Activated naive CD4-positive, alpha-beta T cell treated with Interleukin-2 at 50 U/mL for 16 hours (primary cell): ENCODE measurements at regions not wholly inside any gene's neighbourhood (a gene's known extent, or its start where the extent isn't known, plus 50 kb on each side); places are given as distances from the start of the nearest gene placed in this dataset.

Experiments
- DNase-seq: peaks from one replicate; pipeline ENCODE4 v3.0.0-alpha.2; 2020

DNA sequence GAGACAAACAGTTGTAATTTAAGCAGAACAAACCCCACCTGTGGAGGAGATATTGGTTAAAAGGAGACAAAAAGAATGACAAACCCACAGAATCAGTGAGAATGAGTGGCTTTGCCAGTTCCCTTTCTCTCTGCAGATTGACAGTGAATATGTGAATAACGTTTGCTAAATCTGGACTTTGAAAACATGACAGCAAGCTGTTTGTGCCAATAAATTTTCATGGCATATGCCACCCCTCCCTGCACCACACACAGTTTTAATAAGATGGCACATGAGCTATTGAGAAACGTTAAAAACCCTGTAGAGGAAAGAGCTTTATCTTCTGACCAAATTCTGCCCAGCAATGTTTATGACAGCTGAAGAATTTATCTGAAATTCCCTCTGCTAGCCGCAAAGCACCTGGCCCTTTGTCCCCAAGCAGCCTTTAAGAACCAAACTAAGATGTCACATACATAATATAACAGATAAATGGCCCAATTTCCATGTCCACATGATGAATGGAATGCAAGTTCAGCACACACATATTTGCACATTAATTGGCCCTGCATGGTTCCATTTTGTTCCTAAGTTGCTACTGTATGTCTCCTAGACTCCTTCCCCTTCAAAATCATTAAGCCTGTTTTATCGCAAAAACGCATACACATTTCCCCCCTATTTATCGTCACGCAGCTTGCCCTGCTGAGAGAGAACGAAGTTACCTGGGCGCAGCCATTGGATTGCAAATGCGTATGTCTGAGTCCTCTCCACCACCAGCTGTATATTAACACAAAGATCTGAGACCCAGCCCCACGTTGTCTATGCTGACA is 773.5 kb upstream of the EEF2KMT start:
- no peak for DNase-seq

DNA sequence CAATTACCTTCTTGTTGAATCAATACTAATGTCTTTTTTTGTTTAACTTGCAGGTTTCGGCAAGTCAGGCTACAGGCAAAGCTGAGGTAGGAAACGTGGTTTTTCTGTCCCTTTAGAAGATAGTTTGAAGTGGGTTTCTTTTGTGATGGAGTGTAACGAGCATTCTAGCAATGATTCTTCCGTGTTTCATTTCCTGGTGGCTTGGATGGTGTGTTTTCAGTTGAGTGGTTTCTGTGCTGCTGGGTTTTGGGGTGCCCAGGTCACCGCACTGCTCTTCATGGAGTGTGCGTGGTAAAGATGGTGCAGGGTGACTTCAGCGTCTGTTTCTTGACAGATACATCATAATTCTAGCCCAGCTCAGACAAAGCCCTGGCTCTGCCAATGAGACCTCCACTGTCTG is 769.7 kb upstream of the EEF2KMT start:
- DNase-seq = no peak

DNA sequence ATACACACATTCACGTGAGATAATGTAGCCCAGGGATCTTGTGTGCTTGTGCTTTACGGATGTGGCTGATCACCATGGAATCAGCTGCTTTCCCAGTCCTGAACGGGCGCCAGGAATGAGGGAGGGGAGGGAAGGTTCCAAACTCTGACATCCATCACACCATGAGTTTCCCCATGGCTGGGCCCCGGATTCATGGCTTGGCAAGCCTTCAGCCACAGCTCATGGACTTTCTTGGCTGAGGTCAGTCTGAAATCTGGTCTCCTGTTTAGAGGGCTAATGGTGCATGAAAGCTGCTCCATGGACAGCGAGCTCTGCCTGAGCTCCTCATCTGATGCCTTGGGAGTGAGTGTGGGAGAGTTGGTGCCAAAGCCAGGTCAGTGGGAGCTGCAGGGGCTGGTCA is 767.6 kb upstream of the EEF2KMT start:
- no peak for DNase-seq

DNA sequence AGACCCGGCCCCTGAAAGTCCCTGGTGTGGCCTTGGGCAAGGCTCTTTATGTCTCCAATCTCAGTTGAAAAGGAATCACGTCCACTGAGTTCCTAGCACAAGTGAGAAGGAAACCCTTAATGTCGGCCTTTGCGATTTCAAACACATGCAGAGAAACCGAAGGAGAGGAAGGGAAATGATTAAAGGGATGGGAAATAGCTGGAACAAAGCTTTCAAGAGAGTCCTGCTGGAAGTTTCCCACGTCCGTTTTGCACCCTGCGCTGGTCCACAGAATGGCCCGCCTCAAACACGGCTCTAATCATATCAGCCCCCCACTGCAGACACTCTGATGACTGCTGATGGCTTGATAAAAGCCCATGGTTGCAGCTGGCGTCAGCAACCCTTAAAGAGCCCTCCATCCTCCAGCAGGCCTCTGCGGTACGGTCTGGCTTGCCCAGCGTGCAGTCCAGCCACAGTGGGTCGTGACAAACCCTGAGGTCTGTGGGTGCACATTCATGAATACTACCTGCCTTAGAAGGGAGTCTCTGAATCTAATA is 765.5 kb upstream of the EEF2KMT start:
- DNase-seq = no peak

DNA sequence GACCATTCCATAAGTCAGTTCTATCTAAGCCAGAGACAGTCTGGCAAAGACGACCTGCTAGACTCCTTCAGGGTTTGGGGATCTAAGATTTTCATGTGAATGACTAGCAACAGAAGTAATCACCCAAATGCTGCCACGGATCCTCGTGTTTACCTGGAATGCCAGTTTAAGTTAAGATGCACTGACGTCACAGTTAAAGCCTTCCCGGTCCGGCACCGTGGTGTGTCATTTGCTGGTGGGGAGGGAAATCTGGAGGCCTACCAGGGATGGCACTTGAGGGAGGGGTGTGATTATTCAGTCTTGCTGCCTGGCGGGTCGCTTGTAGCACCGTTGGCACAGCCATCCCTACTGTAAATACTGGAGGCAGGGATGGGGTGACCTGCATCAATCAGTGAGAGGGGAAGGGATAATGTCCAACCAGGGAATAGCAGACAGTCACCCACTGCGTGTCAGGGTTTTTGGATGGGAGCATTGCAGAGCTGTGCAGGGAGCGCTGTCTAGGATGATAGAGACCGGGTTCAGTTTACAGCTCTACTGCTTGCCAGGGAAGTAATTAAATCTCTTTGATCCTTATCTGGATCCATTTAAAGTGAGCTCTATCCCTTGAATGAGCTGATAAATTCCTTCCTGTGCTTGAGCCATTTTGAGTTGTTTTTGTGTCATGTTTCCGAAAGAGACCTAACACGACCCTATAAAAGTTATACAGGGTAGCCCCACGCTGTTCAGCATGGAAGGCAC is 764.7 kb upstream of the EEF2KMT start:
- DNase-seq = no peak

DNA sequence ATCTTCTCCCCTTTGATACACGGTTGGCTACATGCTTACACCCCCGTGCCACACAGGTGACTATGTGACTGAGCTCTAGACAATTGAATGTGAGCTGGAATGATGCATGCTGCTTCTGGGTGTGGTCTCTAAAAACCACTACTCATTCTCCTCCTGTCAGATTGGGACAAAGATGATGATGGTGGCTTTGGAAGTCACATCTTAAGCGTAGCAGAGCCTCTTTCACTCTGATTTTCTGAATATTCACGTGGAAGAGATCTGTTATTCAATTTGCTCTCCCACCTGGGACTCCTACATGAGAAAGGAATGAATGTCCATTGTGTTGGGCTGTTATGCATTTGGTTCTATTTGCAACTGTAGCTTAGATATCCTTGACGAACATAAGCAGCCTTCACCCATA is 763.6 kb upstream of the EEF2KMT start:
- DNase-seq = no peak

DNA sequence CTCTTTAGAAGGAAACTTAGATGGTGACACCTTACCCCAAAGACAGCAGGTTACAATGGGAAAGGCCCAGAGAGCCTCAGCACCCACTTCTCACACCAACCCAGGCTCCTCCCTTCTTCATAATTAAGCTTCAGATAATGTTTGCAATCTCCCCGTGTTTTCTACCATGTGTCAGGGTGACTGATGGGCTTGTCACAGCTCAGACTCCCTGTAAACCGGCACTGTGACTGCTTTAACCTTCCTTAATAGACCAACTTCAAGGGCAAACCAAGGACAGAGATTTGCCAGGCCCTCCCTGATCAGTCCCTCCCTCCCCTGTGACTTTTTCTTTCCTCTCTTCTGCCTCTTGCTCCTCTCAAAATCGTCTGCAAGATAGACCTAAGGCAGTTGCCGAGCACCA is 760.6 kb upstream of the EEF2KMT start:
- no peak for DNase-seq

DNA sequence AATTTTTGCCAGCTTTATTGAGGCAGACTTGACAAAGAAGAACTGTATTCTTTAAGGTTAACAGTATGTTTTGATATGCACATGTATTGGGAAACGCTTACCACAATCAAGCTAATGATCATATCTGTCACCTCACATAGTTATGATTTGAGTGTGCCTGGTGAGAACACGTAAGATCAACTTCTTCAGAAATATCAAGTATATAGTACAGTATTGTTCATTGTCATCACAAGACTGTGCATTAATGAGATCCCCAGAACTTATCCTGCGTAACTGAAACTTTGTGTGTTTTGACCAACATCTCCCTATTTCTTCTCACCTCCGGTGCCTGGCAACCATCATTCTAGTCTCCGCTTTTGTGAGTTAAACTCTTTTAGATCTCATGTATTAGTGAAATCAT is 756.4 kb upstream of the EEF2KMT start:
- no peak for DNase-seq

DNA sequence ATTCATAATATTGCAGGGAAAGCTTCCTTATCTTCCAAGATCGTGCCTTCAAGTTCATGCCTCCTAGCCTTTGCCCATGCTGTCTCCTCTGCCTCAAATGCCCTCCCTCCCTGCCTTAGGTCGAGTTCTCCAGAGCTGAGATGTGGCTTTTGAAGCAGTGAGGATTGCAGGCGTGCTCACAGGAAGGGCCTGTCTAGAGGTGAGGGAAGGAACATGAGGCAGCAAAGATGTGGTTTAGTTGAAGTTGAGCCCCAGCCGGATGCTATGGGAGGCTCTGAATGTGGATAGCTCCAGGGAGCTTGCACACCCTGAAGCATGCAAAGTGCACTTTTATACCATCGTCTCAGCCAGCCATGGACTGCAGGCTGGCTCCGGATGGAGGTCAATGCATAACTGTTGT is 754.6 kb upstream of the EEF2KMT start:
- DNase-seq = no peak

DNA sequence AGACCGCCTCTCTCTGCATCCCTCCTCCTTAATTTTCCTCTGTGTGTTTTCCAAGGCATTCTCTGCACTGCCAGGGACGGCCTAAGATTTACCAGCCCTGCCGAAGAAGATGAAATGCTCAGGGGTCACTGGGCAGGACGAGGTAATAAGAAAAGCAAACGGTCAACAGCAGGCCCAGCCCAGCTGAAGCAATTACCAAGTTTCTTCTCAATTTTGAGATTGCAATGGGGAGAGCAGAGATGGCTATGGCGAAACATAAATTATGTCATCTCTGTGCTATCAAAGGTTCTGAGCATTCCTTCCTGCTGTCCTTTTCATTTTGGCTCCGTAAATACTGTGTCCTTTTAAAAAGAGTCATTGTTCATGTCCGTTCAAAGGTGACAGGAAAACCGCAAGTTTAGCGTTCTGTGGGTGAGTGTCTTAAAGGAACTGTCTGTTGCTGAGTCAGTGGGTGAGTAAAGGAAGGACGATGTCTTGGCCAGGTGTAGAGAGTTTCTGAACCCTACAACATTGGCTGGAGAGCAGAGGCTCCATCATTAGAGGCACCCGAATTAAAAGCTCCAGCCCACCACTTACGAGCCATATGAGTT is 753.9 kb upstream of the EEF2KMT start:
- DNase-seq = no peak

DNA sequence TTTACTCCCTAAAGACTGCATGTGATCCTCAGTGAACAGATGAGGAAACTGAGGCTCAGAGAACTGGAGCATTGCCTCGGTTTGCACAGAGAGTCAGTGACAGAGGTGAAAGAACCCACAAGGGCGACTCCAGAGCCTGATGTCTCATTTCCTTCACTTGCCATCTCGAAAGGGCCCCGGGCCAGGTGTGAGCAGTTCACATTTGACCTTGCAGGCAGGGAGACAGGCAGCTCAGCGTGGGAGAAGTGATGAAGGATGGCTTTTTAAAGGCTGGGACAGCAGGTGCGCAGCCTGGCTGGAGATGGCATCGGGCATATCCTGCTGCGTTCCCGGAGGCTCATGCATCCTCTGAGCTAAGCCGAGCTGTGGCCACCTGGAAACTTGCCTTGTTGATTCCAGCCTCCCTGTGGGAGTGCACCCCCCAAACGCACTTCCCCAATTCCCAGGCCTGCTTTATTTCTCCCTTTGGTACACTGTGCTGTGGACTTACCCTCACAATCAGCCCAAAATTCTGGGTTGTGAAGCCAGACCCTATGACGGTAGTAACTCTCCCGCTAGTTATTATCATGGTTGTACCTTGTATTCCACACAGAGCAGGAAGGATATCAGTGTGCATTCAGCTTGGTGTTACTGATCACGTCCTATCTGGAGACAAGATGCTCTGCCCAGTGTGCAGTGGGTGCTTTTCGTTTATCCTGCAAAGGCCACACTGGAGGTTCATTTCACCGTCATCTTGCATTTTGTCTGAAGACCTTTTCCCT is 753.2 kb upstream of the EEF2KMT start:
- DNase-seq = no peak

DNA sequence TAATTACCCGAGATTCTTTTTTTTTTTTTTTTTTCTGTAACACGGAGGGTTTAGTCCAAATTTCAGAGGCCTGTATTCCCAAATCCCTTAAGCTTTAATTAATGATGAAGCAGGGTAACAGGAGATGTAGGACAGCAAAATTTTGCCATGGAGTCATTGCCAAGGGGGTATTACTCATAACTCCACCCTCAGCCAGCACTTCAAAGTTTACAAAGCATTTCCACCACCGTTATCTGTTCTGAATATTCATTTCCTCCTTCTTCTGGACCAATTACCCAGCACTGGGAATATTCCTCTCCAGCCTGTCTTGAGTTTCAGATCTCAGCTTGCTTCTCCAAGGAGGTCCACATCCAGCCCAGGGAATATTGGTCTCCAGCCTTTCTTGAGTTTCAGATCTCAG is 747.5 kb upstream of the EEF2KMT start:
- no peak for DNase-seq

DNA sequence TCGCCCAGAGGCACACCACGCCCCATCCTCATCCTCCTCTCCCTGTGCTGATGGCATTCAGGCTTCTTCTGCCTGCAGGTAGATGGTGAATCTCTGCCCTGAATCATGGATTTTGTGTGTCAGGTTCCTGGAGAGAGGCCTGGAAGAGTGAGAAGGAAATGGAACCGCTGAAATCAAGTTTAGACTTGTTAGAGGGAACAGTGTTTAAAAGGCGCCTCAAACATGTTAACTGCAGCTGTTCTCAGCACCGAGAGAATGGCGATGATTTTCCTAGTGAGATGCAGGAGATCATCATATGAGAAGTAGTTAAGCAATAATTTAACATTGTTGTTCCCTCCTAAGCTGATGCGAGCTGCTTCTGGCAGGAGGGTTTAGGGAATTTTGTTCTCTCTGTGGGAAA is 744.4 kb upstream of the EEF2KMT start:
- DNase-seq = no peak

DNA sequence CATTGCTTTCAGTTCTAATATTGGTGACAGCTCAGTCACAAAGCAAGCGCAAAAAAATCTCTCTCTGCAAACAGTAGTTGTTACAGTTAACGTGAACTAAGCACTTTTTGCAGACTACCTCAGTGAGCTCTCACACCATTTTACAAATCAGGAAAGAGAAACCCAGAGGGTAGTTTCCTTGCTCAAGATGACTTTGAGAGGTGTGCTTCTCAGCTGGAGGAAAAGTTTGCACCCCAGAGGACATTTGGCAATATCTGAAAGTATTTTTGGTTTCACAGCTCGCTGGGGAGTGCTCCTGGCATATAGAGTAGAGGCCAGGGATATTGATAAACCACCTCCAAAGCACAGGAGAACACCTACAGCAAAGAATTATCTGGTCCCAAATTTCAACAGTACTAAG is 741.1 kb upstream of the EEF2KMT start:
- no peak for DNase-seq

DNA sequence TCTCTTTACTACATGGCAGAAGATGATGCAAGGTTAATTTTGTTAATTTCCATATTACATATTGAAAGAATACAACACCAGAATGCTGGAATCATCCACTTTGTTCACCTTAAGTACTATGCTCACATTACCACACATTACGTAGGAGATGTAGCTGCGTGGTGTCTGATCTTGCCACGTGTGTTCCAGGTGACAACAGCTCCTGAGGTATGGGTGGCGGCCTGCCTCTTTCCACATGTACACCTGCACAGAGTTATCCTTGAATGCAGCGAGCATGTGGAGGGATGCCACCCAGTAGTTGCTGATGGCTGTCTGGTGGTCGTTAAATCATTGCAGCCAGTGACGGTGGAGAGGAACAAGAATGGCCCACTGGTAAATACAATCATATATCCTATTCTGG is 740.5 kb upstream of the EEF2KMT start:
- DNase-seq = no peak

DNA sequence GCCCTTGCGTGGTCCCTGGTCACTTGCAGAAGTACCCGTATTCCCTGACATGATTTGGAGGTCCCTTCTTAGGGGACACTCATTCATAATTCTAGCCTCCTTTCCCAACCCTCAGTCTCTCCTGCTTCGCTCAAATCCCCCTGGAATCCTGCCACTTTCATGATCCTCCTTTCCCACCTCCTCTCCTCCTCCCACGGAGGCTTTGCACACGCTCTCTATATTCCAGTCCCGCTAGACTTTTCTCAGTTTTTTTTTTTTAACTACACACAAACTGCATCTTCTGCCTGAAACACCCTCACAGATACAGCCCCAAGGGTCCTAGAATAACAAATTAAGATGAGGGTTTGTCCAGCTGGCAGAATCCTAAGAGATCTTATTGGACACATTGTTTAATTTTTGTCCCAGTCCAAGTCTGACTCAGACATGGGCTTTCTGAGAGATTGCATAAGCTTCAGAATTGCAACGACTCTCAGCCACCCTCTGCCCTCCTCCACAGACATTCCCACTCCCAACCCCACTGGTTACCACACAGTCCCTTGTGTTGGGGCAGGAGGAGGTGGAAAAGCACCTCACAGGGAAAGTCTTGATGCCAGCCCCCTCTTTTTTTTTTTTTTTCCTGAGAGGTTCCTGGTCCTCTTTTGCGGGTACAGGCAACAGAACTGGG is 739.5 kb upstream of the EEF2KMT start:
- no peak for DNase-seq

DNA sequence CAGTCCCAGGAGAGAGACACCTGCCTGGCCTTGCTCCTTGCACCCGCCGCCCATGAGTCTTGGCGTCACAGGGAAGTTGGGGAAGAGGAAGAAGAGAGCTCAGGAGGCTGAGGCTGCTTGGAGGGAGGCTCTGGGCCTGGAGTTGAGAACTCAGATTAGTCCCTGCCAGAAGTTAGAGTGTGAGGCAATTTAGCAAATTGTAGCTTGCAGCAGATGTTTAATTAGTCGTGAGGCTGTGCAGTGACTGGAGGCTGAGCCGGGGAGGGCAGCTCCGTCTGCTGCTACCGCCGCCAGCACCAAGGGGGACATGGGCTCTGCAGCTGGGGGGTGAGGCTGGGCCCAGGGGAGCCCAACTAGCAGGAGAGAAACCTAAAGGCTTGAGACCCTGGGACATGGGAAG is 738.3 kb upstream of the EEF2KMT start:
- DNase-seq = no peak

DNA sequence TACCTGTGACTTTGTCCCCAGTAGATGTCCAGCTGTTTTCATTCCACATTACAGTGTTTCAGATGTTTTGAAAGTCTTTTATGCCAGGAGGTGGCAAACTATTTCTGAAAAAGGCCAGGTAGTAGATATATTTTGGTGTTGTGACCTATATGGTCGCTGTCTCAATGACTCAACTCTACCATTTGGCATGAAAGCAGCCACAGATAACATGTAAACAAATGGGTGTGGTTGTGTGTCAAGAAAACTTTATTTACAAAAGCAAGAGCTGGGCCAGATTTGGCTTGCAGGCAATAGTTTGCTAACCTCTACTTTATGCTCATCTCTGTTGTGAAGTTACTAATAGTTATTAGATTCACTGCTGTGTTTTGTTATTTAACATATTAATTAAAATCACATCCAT is 728.7 kb upstream of the EEF2KMT start:
- no peak for DNase-seq

DNA sequence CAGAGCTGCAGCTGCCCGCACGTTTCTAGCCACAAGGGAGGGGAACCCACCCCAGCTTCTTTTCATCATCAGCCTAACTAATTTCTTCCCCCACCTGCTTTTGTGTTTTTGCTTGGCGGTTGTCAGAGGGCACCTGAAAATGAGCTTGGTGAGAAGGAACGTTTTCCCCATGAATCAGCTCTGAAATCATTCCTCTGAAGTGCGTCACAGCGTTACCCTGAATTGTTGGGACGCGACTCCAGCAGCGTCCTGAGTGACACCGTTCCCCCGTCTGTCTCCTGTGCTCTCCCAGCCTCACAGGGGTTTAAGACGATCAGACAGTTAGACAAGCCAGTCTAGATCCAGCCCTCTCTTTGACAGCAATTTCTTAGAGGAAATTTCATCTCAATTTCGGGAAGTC is 722.9 kb upstream of the EEF2KMT start:
- DNase-seq = no peak

DNA sequence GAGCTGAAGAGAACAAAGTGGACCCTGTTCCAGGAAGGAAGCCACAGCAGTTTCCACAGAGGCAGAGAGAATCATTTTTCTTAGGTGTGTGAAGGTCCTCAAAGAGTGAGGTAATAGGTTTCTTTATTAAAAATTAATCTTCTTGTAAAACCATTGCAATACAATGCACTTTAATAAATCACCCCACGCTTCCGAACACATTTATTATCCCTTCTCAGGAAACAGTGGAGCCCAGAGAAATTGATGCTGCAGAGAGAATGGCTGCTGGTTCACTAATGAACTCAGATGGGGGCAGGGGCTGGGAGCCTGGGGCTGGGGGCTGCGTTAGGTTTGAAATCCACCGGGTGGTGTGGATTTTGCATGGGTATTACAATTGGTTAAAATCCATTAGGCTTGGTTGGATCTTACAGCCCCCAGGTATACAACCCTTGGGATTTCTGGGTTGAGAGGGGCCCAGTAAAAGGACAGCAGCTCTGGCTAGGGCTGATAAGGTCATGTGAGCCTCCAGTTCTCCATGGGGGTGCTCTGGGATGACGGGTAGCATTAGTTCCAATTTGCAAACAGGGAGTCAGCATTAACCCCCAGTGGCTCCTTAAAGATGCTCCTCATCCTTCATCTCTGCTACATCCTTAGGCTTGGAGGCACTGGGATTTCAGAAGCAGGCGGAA is 718.1 kb upstream of the EEF2KMT start:
- DNase-seq = no peak

DNA sequence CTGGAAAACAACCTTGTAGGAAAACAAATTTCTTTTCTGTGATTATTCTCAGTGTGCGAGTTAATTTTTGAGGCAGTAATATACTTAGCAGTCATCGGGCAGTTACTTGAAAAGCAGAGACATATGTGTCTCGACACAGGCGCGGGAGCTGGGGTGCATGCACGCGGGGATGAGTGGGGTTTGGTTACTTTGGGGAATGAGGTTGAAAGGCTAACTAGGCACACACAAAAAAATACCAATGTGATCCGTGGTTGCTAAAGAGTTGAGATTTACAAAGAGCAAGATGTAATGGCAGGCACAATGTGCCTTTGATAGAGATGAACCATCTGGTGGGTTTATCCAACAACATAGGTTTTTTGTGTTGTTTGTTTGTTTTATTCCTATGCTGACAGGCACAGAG is 703.8 kb upstream of the EEF2KMT start:
- no peak for DNase-seq

DNA sequence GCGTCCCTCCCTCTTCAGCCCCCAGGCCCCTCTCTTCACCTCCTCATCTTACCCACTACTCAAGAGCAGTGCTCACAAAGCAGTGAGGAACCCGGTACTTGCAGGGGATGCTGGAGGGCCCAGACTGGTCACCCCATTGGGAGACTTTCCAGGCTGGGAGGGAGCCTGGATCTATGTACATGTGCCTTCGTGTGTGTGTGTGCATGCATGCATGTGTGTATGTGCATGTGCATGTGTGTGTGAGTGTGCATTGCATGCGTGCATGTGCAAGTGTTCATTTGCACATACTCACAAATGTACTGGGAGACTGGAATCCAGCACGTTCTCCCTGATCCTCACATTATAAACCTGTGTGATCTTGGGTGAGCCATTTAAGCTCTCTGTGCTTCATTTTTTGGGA is 696.0 kb upstream of the EEF2KMT start:
- DNase-seq = no peak
